SK-N-DZ (cell line): ENCODE measurements at regions not wholly inside any gene's neighbourhood (a gene's known extent, or its start where the extent isn't known, plus 50 kb on each side); places are given as distances from the start of the nearest gene placed in this dataset.

Experiments
- DNase-seq: peaks from one replicate; pipeline ENCODE4 v3.0.0-alpha.2; 2015; ENCODE audit warnings: low spot score

DNA sequence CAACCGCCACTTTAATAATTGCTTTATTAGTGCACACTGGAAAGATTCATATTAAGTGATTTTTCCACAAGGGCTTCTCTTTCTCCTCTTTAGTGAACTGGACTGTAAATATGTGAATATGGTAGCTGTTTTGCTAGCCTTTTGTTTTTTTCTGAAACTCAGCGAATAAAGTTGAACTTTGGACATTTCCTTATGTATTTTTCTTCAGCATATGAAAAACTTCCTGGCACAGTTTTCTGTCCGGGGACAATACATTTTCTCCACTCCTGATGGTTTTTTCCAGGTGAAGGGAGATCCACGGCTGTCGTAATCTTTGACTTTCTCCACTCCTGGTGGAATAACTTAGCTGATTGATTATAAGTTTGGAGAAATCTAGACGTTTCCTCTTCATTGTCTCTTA lies 457.4 kb upstream of the FAT1 start:
- no peak for DNase-seq

DNA sequence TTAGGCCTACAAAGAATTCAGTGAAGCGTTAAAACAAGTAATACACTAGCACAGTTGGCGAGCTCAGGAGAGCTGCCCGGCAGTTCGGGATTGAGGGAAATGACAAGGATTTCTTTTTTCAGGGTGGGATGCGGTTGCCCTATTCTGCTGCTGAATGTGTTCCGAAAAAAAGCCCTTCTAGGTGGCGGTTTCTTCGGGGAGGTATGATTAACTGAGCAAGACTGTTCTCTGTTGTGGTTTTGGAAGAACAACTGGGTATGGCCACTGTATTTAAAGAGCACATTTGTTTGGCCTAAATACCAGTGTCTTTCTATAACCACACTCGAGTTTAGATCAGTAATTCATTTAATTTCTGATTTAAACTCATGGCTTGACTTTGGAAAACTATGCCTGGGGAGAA lies 459.7 kb upstream of the FAT1 start:
- DNase-seq: no peak

DNA sequence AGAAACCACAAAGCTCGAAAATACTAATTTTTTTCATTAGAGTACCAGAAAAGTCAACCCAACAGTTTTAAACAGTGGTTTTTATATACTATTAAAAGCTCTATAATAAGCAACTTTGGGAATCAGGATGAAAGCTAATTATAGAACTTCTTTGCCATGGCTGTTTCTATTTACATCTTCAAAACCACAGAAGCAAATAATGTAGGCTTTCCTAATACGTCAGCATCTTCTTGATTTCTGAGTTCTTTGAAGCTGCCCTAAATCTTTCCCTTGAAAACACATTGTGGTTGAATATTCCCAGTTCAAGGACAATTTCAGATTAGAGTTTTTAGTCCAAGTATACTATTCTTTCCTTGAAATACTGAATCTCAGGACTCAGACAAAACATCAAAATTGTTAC lies 460.2 kb upstream of the FAT1 start:
- DNase-seq: no peak

DNA sequence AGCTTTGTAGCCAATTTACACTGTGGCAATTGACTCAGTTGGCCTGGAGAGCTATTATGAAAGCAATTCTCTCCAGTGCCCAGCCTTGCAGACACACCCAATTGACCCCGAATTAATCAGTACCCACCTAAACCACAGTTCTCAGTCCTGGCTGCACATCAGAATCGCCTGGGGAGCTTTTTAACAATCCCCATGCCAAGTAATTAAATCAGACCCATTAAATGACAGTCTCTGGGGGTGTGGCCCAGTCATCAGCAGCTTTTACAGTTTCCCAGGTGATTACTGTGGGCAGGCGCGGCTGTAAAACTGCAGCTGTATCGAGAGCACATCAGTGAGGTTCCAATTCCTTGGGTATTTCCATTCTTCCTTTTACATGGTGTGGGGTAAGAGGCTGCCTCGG lies 460.9 kb upstream of the FAT1 start:
- DNase-seq: no peak

DNA sequence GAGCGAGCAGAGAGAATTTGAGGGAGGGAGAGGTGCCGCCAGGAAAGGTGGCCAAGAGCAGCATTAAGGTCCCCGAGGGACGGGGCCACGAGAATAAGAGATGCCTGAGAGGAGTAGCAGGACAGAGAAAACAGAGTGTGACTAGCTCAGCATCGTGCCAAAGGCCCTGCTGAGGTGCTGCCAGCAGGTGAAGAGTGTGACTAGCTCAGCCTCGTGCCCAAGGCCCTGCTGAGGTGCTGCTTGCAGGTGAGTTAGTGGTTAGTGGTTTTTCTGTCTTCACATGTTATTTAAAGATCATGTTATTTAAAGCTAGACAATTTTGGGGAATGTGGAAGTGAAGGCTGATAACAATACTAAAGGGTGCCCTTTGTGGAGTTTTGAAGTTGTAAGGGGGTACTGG lies 464.5 kb upstream of the FAT1 start:
- no peak for DNase-seq

DNA sequence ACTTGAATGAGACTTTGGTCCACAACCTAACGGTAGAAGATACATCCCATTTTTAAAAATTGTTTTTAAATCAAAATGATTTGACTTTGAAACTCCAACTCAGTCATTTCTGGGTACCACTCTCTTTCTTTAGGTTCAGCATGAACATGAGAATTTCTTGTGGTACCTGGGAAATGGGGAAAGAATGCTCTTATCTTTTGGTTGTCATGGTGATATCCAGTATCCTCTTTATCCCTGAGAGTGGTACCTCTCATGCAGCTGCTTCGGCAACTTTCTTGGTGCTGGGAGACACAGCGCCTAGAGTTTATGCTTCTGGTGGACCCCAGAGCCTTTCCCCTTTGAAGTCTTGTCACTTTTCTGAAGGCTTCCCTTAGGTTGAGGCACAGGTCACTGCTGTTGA lies 465.1 kb upstream of the FAT1 start:
- DNase-seq: no peak

DNA sequence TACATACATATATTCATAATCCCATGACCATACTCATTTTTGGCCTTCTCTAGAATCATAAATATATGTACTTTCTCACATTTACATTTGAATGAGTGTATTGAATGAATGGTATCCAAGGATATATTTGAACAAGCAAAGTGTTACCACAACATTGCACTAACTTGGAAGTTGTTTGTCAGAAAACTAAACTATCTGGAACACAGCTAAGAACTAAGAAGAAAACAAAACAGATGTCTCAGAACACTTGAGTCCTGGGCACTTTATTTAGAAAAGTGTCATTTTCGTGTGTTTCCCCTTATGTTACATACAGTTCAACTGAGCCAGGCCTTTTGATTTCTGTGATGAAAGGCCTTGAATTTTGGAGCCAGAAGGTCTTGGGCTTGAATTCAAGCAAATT lies 466.7 kb upstream of the FAT1 start:
- no peak for DNase-seq

DNA sequence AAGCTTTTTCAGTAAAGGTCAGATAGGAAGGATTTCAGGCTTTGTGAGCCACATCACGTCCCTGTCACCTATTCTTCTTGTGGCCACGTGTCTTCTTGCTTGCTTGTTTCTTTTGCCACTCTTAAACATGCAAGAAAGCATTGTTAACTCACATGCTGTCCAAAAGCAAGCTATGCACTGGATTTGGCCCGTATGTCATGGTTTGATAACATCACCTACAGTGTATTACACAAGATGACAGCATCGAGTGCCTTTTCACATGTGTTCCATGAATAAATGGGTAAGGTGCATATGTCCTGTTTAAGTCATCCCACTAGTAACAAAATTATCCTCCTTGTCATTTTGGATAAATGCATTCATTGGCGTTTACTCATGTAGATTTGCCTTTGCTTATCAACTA lies 468.0 kb upstream of the FAT1 start:
- DNase-seq: no peak

DNA sequence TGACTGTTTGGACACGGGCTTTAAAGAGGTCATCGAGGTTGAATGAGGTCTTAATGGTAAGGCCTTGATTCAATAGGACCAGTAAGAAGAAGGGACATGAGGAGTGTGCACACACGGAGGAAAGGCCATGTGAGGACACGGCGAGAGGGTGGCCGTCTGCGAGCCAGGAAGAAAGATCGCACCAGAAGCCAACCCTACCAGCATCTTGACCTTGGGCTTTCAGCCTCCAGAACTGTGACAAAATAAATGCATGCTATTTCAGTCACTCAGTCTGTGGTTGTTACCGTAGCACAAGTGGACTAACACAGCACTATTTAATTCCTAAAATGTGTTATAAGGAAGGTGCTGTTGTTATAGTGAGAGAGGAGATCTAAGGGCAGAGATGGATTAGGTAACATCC lies 468.6 kb upstream of the FAT1 start:
- no peak for DNase-seq

DNA sequence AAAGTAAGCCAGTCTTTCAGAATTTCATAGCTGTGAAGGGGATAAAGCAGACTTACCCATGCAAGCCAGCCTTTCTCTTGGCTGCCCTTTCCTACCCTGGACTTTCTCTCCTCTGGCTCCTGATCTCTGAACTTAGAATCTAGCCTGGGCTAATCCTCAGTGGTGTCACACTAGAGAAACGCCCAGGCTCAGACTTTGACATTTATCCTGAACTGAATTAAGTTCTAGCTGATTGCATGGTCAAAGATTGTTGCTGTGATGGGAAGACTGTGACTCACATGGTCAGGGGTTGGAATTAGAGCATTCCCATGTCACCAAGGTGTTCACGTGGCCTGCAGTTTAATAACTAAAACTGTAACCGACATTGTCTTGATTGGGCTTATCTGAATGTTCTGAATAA lies 469.5 kb upstream of the FAT1 start:
- no peak for DNase-seq

DNA sequence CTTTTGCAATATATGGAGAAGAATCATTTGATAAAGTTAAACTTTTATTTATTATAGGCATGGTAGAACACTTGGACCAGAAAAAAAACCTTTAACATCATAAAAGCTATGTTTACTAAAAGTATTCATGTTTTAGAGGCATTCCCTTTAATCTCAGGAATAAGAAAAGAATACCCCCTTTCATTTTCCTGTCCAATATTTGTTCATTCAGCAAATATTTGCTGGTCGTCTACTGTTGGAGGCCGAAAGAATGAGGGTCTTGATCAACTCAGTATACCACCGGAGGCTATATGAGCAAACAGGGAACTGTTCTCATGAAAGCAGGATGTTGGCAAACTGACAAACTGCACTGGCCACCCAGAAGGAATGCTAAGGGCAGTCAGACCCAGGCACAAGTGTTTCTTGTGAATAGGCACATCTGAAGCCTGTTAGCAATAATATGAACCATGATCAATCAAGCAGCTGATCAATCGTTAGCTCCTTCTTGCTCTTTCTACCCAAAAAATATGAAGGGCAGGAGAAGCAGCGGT lies 480.8 kb upstream of the FAT1 start:
- no peak for DNase-seq

DNA sequence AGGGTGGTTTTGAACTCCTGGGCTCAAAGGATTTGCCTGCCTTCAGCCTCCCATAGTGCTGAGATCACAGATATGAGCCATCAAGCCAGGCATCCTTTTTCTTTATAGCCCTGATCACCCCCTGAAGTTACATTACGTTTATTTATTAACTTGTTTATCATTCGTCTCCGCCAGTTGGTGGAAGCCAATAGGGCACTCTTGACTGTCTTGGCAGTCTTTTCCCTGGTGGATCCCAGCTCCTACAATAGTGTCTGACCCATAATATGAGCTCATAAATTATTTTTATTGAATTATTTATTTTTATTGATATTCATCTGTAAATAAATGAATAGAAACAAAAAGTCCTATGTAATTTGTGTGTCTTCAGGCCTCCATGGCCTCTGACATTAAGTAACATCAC lies 484.3 kb upstream of the FAT1 start:
- DNase-seq: no peak

DNA sequence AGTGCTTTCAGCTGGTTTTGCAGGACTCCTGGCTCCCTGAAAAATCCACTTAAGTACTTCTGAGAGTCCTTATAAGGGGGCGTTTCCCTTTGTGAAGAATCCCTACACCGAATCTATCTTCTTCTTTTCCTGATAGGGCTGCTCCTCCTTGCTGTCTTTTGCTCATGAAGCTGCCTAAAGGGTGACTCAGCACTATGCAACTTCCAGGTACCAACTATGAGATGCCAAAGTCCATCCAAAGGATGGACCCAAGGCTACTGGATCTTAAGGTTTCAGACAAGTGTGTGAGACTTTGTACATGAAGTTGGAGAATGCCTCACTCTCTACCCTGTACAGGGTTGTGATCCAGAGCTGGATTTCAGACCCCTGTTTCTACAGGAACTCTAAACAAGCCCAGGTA lies 485.0 kb upstream of the FAT1 start:
- no peak for DNase-seq

DNA sequence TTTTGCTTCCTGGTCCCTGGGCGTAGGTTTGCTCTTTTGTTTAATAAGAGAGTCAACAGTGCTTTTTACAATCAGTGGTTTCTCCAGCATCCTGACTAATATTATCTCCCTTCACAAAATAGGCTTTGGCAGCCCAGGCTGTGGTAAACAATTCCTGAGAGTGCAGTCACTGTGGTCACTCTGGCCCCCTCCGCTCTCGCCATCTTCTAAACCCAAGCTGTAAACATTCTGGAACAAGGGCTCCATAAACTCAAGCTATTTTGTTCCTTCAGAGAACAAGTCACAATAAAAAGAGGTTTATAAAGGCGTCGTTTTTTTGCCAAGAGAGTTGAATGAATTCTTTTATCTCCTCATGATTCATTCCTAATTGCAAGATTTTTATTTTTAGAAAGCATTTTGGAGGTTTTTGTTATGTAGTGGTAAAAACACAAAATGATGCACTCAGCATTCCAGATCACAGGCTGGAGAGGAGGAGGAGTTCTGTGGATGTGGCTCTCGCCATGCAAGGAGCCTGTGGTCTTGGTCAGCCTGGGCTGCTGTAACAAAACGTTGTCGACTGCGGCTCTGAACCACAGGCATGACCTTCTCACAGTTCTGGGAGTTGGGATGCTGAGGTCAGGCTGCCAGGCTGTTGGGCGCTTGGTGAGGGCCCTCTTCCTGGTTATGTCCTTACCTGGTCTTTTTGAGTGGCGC lies 486.4 kb upstream of the FAT1 start:
- DNase-seq: no peak

DNA sequence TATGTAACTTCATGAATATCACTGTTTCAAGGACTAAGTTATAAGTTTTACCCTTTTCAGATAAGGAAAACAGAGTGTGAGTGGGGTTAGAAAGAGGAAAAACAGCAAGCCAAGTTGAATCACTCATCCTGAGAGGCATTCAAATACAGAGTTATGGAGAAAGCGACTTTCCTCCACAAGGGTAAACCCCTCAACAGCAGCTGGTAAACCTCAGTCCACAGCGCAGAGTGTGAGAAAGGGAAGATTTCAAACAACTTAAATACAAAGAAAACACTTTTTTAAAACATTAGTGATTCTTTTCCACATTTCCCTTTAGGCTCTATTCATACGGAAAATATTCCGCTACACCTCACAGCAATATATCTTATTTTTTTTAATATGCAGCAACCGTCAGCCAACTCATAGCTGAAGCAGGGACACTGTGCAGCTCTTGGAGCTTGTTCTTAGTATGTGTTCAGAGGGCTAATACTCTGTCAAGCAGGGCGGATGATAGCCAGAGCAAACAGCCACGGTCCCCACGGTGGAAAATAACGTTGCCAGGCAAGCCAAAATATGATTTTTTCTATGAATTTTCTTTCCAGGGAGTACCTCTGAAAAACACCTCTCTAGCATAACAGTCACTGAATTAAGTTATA lies 488.9 kb upstream of the FAT1 start:
- DNase-seq: no peak

DNA sequence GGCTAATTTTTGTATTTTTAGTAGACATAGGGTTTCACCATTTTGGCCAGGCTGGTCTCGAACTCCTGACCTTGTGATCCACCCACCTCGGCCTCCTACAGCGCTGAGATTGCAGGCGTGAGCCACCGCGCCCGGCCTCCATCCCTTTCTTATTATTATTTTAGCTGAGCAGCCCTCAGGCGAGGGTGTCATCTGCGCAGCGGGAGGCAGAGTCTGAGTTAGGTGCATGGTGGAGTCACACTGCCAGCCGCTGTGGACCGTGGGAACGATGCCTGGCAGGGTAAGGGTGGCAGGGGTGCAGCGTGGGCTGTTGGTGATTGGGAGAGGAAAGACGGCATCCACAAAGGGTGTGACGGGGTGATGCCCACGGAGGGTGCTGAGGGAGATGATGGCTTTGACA lies 491.8 kb upstream of the FAT1 start:
- no peak for DNase-seq

DNA sequence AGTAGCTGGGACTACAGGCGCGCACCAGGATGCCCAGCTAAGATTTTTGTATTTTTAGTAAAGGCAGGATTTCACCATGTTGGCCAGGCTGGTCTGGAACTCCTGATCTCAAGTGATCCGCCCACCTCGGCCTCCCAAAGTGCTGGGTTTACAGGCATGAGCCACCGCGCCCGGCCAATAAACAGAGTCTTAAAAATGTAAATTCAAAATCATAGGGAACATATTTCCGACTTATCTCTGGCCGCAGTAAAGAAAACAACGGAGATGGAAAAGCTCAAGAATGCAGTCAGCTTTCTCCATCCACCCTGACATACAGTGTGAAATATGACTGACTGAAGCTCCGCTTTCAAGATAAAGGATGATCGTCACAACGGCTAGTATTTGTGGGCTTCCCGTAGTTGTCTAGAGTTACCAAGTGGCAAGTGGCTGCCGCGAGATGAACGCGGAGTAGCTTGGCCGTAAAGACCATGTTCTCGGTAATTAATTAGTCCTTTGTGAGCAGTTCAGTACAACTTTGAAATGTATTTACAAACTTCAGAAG lies 495.1 kb upstream of the FAT1 start:
- no peak for DNase-seq

DNA sequence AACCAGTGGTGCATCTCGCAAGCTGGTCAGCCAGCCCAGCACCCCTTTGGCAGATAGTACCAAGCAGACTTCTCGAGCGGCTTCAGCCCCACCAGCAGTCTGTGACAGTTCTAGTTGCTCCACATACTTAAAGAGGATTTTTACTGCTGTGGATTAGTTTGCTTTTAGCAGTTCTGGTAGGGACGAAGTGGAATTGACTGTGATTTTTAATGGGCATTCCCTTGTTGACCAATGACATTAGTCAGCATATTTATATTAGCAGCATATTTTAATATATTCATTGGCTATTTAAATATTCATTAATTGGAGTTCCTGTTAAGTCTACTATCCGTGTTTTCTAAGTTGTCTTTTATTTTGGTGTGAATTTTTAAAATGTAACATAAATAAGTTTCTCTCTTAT lies 500.9 kb upstream of the FAT1 start:
- no peak for DNase-seq

DNA sequence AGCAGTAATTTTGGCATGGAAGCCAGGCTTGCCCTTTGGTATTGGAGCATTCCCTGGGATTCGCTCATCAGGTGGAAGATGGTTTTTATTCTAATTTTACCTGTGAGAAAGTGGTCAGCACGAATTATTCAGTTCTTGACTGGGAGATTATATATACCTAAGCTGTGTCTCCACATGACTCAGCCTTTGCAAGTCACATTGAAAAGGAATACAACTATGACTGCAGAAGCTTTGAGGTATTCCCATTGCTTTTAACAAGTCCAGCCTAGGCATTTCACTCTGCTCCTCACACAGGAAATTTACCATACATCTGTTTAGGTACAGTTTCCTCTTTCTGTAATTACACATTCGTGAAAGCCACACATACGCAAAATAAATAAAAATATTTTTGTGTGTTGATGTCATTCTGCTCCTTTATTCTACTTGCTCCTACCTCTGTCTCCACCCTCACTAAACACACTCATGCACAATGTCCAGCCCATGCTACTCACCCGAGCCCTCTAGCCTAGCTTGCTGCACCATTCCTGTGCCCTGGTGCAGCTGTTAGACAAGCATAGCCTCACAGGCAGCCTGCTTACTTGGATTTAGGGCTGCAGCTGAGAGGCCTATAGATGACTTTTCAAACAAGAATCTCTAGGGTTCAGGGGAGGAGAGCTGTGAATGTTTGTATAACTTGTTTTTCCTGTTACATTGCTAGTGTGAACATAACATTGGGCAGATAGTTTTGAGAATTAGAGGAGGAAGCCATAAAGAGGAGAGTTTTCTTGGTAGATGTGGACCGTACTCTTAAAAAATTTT lies 504.4 kb upstream of the FAT1 start:
- no peak for DNase-seq

DNA sequence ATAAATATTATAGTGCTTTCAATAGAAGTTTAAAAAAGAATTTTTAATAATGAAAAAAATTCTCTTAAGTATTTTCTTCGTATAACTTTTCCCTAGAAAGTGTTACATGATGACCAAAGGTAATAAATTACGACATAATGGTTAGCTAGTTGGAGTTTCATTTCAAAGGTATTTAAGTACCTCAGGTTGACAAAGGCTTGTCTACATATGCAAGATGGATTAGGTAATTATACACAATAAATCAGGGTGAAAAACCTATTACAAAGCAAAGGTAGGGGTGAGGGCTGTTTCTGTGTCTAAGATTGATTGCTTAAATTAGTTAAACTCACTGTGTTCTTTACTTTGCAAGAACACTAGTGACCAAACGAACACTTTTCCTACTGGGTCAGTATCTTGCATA lies 508.5 kb upstream of the FAT1 start:
- no peak for DNase-seq

DNA sequence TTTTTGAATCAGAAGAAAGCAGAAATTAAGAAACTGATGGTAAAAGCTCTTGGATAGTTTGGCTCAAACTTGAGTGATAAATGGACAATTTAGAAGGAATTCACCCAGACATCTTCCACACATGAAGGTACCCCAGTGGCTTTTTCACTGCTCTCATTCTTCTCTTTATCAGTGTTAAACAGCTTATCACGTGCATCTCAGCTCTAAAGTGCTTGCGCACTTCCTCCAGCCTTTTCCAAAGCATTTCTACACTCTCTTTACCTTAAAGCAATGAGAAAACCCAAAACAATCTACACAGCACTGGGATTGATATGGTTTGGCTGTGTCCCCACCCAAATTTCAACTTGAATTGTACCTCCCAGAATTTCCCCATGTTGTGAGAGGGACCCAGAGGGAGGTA lies 509.1 kb upstream of the FAT1 start:
- DNase-seq: no peak

DNA sequence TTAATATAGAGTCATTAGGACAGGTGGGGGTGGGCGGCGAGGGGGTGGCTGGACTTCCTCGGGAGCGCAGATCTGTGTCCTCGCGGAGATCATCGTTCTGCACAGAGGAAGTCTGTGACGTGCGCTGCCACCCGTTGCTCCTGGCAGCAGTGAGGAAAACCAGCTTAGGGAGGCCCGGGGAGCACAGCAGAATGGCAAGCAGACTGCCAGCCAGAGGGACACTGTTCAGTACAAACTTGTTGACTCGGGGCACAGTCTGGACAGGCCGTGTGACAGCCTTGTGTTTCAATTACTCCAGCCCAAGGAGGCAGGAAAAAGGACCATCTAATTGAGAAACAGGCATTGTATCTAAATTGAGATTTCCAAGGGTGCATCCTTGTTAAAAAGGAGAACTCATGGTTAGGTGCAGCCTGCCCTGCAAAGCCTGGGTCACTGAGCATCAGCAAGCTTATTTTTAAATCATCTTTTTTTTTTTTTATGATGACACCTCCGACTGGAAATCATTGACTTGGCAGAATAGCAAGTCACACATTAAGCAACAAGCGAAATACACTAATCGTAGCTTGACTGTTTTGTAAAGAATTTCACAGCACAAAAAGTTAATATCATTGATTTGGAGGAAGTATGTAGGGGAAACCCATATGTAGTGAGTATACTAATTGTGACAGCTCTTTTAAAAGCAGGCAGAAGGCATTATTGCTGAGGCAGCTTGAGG lies 512.0 kb upstream of the FAT1 start:
- DNase-seq: no peak
